D341Med (cell line): ENCODE measurements at regions not wholly inside any gene's neighbourhood (a gene's known extent, or its start where the extent isn't known, plus 50 kb on each side); places are given as distances from the start of the nearest gene placed in this dataset.

Source experiments
- DNase-seq: peaks from one replicate; pipeline ENCODE4 v3.0.0; 2012; ENCODE audit warnings: low spot score

DNA sequence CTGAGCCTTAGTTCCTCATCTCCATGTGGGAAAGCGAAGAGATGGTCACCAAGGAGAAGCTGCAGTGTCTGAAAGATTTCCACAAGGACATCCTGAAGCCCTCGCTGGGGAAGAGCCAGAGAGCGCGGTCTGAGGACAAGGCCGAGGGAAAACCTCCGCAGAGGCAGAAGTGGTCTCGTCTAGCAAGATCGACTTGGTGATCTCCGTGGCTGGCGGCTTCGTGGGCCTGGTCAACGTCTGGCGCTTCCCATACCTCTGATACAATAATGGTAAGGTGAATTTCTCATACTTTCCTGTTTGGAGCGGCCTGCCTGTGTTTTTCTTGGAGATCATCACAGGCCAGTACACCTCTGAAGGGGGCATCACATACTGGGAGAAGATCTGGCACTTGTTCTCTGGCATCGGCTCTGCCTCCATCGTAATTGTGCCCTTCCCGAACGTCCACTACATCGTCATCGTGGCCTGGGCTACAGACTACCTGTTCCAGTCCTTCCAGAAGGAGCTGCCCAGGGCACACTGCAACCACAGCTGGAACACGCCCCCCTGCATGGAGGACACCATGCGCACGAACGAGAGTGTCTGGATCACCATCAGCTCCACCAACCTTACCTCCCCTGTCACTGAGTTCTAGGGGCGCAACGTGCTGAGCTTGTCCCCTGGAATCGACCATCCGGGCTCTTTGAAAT is 841.1 kb upstream of the TMPRSS15 start:
- no peak for DNase-seq

DNA sequence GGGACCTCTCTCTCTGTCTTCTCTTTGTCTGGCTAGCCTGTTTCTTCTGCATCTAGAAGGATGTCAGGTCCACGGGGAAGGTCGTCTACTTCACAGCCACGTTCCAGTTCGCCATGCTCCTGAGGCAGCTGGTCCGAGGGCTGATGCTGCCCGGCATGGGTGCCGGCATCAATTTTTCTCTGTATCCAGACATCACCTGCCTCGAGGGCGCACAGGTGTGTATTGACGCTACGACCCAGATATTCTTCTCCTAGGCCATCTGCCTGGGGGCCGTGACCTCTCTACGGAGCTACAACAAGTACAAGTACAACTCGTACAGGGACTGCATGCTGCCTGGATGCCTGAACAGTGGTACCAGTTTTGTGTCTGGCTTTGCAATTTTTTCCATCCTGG is 841.6 kb upstream of the TMPRSS15 start:
- no peak for DNase-seq

DNA sequence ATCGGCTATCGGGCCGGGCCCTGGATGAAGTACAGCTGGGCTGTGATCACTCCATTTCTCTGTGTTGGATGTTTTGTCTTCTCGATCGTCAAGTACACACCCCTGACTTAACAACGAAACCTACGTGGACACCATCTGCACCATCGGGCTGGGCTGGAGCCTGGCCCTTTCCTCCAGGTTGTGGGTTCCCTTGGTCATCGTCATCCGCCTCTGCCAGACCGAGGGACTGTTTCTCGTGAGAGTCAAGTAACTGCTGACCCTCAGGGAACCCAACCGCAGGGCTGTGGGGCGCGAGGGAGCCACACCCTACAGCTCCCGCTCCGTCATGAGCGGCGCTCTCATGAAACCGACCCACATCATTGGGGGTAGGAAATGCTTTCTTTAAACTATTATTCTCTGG is 842.4 kb upstream of the TMPRSS15 start:
- no peak for DNase-seq

DNA sequence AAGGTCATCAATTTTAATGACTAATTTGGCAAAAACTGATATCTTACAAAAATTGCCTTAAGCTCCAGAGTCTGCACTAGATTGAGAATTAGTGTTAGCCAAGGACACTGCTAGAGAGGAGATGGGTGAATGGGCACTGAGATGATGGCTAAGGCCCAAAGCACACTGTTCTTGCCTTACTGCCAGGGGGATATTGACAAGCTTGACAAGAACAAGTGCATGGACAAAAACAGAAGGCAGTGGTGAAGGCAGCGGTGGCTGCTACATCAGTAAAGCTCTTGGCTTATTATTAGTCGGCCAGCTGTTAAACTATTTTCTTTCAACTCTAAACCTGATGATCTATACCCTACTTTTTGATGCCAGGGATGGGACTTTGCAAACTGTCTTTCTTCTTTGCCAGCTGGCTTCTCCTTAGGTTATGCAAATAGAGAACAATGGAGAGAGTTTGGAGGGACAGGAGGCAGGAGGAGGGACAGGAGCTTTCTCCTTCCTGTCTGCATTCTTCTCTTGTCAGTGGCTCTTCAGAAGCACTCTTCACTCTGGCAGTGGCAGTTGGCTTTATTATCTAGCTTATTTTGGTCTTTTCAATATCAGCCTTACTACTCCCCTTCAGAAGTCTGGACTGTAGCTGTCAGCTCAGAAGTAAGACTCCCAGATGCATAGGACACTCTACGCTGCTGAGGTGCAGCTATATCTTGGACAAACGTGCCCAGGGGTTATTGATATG is 853.5 kb upstream of the TMPRSS15 start:
- no peak for DNase-seq

DNA sequence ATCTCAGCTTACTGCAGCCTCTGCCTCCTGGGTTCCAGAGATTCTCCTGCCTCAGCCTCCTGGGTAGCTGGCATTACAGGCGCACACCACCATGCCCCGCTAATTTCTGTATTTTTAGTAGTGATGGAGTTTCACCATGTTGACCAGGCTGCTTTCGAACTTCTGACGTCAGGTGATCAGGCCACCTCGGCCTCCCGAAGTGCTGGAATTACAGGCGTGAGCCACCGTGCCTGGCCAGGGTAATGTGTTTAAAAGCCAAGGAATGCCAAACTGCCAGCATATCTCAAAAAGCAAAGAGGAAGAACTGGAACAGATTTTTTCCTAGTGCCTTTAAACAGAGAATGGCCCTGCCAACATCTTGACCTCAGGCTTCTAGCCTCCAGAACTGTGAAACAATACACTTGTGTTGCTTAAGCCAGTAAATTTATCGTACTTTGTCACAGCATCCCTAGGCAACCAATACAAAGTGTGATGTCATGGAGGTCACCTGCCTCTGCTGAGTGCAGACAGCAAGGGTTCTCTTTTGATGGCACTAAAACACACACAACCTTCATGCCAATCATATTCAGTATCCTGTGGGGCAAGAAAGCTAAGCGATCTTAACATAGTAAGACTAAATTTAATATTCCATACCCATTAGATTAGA is 858.3 kb upstream of the TMPRSS15 start:
- no peak for DNase-seq

DNA sequence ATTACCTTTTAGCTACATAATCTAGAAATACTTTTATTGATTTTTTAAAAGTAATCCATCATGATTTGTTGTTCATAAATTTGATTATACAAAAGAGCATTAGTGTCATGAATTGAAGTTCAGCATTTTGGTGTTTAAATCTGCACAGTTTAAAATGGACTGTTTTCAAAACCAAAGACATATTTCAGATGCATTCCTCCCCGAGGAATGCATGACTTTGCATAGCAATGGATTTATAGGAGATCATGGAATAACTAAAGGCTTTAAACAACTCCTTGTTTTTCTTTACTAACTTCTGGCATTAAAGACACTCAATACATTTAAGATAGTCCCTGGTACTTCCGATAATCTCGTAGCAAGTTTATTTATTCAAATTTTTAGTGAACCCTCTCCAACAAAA is 863.1 kb upstream of the TMPRSS15 start:
- no peak for DNase-seq

DNA sequence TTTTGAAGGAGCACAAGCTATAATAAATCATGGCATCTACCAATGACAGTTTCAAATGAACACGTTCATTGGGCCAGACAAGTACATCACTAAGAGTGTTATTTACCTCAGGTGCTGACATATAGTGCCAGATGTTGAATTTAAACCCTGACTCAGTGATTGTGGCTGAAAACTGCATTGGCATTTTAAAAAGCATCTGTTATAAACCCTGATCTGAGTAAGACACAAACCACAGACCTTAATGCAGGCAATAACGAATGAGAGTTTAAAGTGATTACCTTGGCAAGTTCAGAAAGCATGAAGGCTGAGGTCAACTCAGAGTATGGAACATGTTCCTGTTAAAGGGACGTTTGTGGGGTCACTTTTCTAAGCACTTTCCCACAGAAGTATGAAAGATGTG is 865.1 kb upstream of the TMPRSS15 start:
- no peak for DNase-seq

DNA sequence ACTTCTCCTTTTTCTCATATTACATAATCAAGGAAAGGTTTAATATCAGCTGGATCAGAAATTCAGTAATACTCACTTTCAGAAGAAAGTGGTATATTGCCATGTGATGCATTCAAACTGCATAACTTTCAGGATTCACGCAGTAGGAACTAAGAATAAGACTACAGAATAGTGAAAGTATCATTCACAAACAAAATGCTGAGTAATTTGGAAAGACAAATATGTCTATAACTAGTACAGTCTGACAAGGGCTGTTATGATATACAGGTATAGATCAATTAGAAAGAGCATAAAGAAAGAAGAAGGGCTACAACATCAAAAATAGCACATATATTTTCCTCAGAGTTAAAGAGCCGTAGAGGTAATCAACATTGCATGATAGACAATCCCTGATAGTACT is 871.5 kb upstream of the TMPRSS15 start:
- no peak for DNase-seq

DNA sequence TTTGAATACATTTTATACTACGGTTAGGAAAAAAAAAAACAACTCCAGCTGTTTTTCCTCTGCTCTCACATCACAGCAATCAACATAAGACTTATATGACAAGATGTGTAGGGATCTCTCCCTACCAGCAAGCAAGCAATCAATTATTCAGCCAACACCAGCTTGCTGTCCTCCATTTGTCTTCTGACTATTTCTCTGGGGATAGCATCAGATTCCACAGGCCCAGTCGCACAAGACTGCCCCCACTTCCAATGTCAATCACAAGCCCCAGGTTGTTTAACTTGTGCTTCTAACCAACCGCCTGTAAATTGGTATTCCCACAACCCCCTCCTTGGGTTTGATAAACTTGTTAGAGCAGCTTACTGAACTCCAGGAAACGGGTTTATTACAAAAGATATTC is 873.1 kb upstream of the TMPRSS15 start:
- DNase-seq: no peak

DNA sequence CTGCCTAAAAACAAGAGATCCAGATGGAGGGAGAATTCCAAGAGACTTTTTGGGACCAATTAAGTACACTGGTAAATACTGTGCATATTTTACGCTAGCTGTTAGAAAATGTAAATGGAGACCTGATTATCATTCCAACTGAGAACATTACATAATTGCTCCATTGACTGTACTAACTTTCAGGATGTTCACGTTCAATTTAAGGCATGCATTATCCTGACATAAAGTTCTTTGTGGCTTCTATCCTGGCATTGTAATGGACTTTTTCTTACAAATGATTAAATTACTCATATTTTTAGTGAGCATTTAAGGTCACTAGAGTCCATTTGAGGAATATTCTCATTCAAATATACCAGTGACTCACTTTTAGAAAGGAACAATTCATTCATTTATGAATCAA is 883.3 kb upstream of the TMPRSS15 start:
- no peak for DNase-seq

DNA sequence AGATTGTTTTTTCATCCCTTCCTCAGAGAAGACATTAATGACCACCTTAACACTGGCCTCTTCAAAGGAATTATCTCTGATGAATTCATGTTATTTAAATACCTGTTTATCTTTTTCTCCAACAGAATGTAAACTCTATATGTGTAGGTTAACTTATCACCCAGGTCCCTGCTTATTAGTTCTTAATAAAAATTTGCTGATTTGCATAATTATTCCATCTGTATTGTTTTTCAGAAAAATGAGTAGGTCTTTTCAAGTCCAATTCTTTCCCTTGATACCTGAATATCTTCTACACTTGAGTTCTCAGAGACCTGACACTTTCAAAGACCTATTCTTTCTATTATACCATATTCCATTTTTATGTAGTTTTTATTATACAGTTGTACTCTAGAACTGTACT is 886.7 kb upstream of the TMPRSS15 start:
- DNase-seq: no peak

DNA sequence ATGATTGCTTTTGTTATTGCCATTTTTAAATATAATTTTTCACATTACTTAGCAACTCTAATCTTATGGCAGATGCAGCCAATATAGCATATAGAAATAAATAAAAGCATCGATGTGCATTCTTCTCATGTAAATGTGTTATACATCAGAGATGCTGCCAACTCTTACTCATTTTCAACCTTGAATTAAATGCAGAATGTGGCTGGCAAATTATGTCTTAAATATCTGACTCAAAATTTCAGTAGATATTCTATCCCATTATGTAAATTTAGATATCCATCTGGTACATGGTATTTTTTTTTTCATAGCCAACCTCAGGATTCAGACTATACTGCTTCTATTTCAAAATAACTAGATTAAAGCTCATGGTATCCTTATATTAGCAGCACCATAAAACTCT is 916.7 kb upstream of the TMPRSS15 start:
- no peak for DNase-seq

DNA sequence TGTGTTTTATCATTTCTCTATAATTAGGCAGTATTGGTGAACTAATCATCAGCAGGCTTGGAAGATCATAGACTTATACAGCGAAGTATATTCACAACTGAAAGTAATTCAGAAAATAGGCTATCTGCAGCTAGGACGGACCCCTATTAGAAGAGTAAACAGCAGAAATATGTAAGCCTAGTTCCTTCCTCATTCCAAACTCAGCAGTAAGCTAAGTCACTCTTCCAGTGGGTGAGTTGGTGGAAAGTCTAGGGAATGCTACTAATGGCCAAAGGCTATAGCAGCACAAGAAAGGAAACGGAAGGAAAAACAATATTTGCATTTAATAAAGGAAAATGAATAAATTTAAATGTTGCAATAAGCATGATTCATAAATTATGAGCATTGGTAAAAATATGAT is 918.1 kb upstream of the TMPRSS15 start:
- DNase-seq: no peak

DNA sequence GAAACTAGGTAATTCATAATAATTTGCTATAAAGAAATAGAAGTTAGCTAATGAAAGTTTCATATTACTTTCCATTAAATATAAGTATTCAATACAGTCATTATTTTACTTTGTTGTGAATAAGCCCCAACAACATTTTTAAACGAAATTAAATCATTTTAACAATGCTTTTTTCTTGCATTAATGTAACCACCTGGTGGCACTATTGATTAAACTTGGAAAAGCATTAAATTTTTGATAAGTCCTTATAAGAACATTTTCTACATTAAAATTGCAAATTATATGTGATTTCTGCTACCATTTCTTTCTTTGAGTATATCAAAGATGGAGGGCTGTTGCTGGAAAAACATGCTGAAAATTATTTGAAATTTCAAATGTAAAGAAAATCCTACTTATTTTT is 918.8 kb upstream of the TMPRSS15 start:
- no peak for DNase-seq

DNA sequence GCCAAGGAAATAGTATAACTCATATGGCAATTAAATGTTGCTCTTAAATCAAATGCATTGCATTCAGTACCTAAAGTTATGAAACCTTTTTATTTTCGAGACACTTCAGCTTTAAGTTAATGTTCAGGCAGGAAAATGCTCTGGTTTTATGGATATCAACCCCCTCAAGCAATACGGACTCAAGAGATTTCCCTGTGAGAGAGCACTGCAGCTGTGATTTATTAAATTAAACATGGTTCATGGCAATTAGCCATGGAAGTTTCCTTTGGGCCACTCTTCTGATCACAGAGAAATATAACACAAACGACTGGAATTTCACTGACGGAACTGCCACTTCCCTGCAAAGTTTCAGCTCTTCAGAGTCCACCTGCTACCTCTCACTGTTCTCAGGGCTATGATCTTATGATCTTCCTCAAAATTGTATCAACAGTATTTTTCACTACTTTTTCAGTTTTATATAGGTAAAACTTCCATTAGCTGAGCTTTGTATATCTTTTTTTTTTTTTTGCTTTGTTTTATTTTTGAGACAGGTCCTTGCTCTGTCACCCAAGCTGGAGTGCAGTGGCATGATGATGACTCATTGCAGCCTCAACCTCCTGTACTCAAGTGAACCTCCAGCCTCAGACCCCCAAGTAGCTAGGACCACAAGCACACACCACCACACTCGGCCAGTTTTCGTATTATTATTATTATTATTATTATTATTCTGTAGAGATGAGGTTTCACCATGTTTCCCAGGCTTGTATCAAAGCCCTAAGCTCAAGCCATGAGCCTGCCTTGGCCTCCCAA is 923.1 kb upstream of the TMPRSS15 start:
- no peak for DNase-seq

DNA sequence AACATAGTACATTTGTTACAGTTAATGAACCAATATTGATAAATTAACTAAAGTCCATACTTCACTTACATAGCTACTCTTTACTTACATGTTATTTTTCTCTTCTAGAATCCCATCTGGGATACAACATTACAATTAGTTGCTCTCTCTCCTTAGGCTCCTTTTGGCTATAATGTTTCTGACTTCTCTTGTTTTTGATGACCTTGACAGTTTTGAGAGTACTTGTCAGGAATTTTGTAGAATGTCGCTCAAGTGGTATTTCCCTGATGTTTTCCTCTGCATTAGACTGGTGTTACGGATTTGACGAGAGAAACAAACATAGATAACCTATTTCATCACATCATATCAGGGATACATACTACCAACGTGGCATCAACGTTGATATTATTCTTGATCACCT is 925.4 kb upstream of the TMPRSS15 start:
- no peak for DNase-seq

DNA sequence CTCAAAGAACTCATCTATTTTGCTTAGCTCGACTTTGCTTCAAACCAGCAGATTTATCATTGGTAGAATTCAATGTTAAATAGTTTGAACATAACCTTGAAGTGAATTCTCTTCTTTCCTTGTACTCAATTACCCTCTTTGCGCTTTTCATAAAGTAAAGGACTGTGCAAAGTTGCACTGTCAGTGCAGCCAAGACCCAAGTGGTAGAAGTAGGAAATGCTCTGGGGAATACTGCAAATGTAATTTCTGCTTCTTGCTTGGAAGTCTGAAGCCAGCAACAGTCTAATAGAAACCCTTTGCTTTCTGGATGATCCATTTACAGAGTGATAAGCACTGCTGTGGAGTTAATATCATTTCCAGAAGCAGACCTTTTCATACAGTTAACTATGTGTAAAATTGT is 936.7 kb upstream of the TMPRSS15 start:
- DNase-seq: no peak

DNA sequence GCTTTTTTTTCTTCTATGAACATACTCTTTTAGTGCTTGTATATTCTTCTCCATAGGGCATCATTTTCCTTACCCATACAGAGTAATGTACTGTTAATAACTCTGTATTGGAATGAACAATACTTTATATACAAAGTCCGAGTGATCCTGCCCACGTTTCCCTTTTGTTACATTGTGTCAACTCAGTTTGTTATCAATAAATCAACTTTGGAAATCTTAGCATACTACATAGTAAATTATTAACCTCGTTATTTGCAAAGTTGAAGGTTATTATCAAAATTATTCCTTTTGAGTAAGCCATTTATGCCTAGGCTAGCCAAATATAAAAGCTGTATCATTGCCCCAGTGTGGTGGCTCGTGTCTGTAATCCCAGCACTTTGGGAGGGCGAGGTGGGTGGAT is 937.4 kb upstream of the TMPRSS15 start:
- DNase-seq: no peak

DNA sequence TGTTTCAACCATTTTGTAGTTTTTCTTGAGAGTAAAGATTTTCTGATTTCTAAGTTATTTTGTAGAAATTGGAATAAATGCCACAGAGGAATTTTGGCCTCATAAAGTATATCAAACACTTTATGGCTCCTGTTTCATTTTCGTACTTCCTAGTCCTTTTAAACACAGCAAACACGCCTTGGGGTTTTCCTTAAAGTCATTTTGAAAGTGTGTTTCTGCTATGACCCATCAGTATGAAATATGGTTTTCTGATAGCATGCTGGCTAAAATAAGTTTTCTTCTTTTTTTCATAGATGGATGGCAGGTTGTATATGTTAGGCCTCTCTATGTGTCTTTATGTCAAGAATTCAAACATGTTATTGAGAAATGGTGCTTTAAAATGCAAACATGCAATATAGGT is 940.1 kb upstream of the TMPRSS15 start:
- no peak for DNase-seq

DNA sequence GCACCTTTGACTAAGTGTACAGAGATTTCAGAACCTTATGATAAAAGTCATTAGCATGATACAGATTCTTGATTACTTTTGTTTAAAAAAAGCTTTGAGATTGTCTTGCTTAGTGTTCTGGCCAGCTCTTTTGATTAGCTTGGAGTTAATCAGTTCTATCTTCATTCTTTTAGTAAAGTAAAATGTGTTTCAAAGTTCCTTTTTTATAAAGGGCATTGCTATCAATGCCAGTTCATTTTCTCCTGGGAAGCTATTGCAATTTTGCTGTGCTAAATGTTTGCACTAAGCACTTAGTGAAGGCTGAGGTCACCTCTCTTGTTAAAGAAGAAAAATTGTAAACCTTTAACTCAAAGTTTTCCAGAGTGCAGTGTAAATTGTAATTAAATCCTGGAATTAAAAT is 946.7 kb upstream of the TMPRSS15 start:
- no peak for DNase-seq

DNA sequence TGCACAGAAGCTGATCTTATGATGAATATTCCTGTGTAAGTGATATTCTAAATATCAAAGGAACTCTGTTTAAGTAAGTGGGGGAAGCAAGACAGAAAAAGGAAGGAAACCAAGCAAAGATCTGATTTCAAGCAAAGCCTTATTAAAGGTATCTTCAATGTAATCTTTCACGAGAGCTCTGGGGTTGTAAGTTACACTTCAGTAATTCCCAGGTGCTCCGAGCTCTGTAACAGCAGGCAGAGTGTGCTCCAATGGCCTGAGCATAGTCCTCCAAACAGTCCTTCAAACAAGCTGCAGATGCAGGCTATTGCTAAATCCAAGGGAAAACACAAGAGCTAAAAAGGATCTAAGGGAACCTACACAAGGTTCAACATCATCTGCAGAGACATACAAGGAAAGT is 949.7 kb upstream of the TMPRSS15 start:
- DNase-seq: no peak

DNA sequence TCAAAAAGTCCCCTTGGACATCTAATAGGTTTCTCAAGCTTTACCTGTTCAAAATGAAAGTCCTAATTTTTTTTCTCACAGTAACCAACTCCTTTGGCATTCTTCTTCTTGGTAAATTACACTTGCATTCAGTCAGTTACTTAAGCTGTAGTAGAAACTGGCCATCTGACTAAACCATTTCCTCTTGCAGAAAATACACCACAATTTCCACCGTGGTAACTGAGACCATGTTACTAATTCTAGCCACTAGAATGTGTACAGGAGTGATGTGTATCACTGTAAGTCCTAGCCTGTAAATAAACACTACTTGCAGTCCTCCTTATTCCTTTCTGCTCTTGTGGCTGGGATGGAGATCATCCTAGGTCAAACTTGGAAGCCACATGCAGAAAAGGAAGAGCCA is 965.4 kb upstream of the TMPRSS15 start:
- no peak for DNase-seq

DNA sequence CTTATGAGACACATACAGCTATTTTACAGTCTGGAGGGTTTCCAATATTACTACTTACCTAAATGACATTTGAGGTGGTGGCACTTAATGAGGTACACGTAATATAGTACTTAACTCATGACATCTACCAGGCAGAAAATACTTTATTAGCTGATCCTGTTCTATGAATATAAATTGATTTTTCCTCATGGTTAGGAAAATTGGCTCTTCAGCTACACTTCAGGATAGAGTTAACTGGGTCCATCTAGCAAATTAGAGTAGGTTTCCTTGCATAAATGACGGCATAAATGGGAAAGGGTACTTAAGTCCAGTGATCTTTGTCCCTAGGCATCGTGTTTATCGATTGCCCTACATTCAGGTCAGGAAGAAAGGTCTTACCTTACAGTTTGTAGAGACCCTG is 988.8 kb upstream of the TMPRSS15 start:
- no peak for DNase-seq
